A549 (cell line): ENCODE measurements at regions not wholly inside any gene's neighbourhood (a gene's known extent, or its start where the extent isn't known, plus 50 kb on each side); places are given as distances from the start of the nearest gene placed in this dataset.

Experiments used
- ATAC-seq, 2 experiments: fragments of 200-7000 bp in 1 of 2; fragments of >200 bp in 1 of 2; cut with Nextera tagmentation in 1 of 2; cut with Tn5 transposase in 1 of 2; 3 replicates each; pipeline versions ENCODE4 v1.8.0 to v1.9.1; 2018 to 2020; ENCODE audit warnings: mild to moderate bottlenecking in 1 of 2, moderate library complexity in 1 of 2
- CTCF ChIA-PET: fragments of 300-600 bp; sonication (Branson Sonifier 250); formaldehyde crosslinking; extraction: SDS; loops from one replicate; lab custom pipeline; 2021; ENCODE audit warnings: antibody characterized with exemption, inconsistent platforms; lab: Yijun Ruan, JAX
- POLR2A ChIA-PET: fragments of 350-600 bp; formaldehyde crosslinking; extraction: SDS; loops from one replicate; lab custom pipeline; 2021; ENCODE audit warnings: antibody characterized with exemption, inconsistent platforms; lab: Yijun Ruan, JAX
- DNase-seq, 2 experiments: peaks; one replicate each; pipeline versions ENCODE4 v3.0.0 to v3.0.0-alpha.2; 2011 to 2016; ENCODE audit warnings: low read depth in 1 of 2, low spot score in 1 of 2
- FAIRE-seq: peaks from 2 replicates; lab custom pipeline; 2011; peaks lifted over from hg19 to GRCh38; lab: Jason Lieb, UNC
- H3K27ac ChIP-seq, 2 experiments: fragments of >200 bp; sonication (Bioruptor Twin); formaldehyde crosslinking; 3 replicates each; pipeline ENCODE4 v1.5.1; 2016 to 2017
- H3K4me1 ChIP-seq: fragments of >200 bp; sonication (Bioruptor Twin); formaldehyde crosslinking; 3 replicates; pipeline ENCODE4 v1.6.1; 2016
- H3K4me2 ChIP-seq: fragments of >200 bp; sonication (Bioruptor Twin); formaldehyde crosslinking; 3 replicates; pipeline ENCODE4 v1.6.1; 2016
- H3K4me3 ChIP-seq: fragments of >200 bp; sonication (Bioruptor Twin); formaldehyde crosslinking; 3 replicates; pipeline ENCODE4 v1.5.1; 2016
- H3K9me3 ChIP-seq: fragments of >200 bp; sonication (Bioruptor Twin); formaldehyde crosslinking; 3 replicates; pipeline ENCODE4 v1.6.1; 2016
- BHLHE40 ChIP-seq: IDR thresholded peaks from 2 replicates; pipeline ENCODE4 v1.6.1; 2012; ENCODE audit warnings: low read depth, low read length, inconsistent platforms
- CBX2 ChIP-seq: fragments of 200-600 bp; sonication (generic); IDR thresholded peaks from 2 replicates; pipeline ENCODE4 v1.6.1; 2016; ENCODE audit warnings: low read depth, mild to moderate bottlenecking, borderline replicate concordance
- CBX8 ChIP-seq: fragments of 200-600 bp; sonication (generic); IDR thresholded peaks from 2 replicates; pipeline ENCODE4 v1.6.1; 2016
- CHD2 ChIP-seq: fragments of 150-350 bp; IDR thresholded peaks from 2 replicates; pipeline ENCODE4 v1.6.1; 2014; ENCODE audit warnings: low read length; ENCODE audit not compliant: partially characterized antibody
- CHD4 ChIP-seq: fragments of 200-600 bp; sonication (generic); IDR thresholded peaks from 2 replicates; pipeline ENCODE4 v1.6.1; 2016; ENCODE audit warnings: antibody characterized with exemption, mild to moderate bottlenecking, borderline replicate concordance
- EHF ChIP-seq: fragments of 250-450 bp; sonication (Bioruptor Pico); IDR thresholded peaks from 2 replicates; pipeline ENCODE4 v1.5.0; 2020; ENCODE audit warnings: mild to moderate bottlenecking
- EHMT2 ChIP-seq: fragments of 200-600 bp; sonication (generic); IDR thresholded peaks from 2 replicates; pipeline ENCODE4 v1.6.1; 2016; ENCODE audit warnings: antibody characterized with exemption, low read depth, mild to moderate bottlenecking, moderate library complexity
- ESRRA ChIP-seq: fragments of 150-350 bp; IDR thresholded peaks from 2 replicates; pipeline ENCODE4 v1.6.1; 2014; ENCODE audit warnings: mild to moderate bottlenecking, low read length, borderline replicate concordance
- FOSL2 ChIP-seq, 2 experiments: fragments of 450-650 bp in 1 of 2; fragments of >200 bp in 1 of 2; sonication (Bioruptor Twin) in 1 of 2; formaldehyde crosslinking; IDR thresholded peaks; 2 replicates each; pipeline versions ENCODE4 v1.5.0 to v1.6.1; 2016 to 2020; ENCODE audit warnings: mild to moderate bottlenecking in 1 of 2, moderate library complexity in 1 of 2
- FOXS1 ChIP-seq: fragments of 250-450 bp; sonication (Bioruptor Pico); IDR thresholded peaks from 2 replicates; pipeline ENCODE4 v1.5.0; 2020; ENCODE audit warnings: mild to moderate bottlenecking, moderate library complexity
- HEYL ChIP-seq: fragments of 250-450 bp; sonication (Bioruptor Pico); IDR thresholded peaks from 2 replicates; pipeline ENCODE4 v1.8.0; 2021; ENCODE audit warnings: mild to moderate bottlenecking, moderate library complexity
- HMGXB4 ChIP-seq: fragments of 250-450 bp; sonication (Bioruptor Pico); IDR thresholded peaks from 2 replicates; pipeline ENCODE4 v1.5.0; 2021; ENCODE audit warnings: mild to moderate bottlenecking, moderate library complexity, borderline replicate concordance
- JUN ChIP-seq, 2 experiments: fragments of >200 bp; sonication (Bioruptor Twin); formaldehyde crosslinking; IDR thresholded peaks; 2 replicates in 1 of 2; 3 replicates in 1 of 2; pipeline ENCODE4 v1.6.1; 2016 to 2017
- KDM1A ChIP-seq: fragments of 200-600 bp; sonication (generic); IDR thresholded peaks from 2 replicates; pipeline ENCODE4 v1.6.1; 2016; ENCODE audit warnings: low read depth, mild to moderate bottlenecking
- MAFK ChIP-seq: fragments of 450-650 bp; IDR thresholded peaks from 2 replicates; pipeline ENCODE4 v1.6.1; 2014; ENCODE audit not compliant: partially characterized antibody
- MAZ ChIP-seq: fragments of 150-350 bp; IDR thresholded peaks from 2 replicates; pipeline ENCODE4 v1.6.1; 2014; ENCODE audit warnings: antibody characterized with exemption, low read depth, low read length, borderline replicate concordance
- PBX3 ChIP-seq: IDR thresholded peaks from 2 replicates; pipeline ENCODE4 v1.6.1; 2012
- POLR2A ChIP-seq: IDR thresholded peaks from 2 replicates; pipeline ENCODE4 v1.6.1; 2012; ENCODE audit warnings: mild to moderate bottlenecking, low read length
- RCOR1 ChIP-seq: fragments of 150-350 bp; IDR thresholded peaks from 2 replicates; pipeline ENCODE4 v1.6.1; 2014; ENCODE audit warnings: antibody characterized with exemption, low read length, low read depth
- RFX5 ChIP-seq: fragments of 450-650 bp; IDR thresholded peaks from 2 replicates; pipeline ENCODE4 v1.7.1; 2014; ENCODE audit warnings: antibody characterized with exemption, mild to moderate bottlenecking, moderate library complexity
- SREBF2 ChIP-seq: fragments of 450-650 bp; IDR thresholded peaks from 2 replicates; pipeline ENCODE4 v1.6.1; 2014; ENCODE audit warnings: mild to moderate bottlenecking, moderate library complexity
- ZC3H11A ChIP-seq: fragments of 450-650 bp; IDR thresholded peaks from 2 replicates; pipeline ENCODE4 v1.6.1; 2014; ENCODE audit warnings: antibody characterized with exemption, mild to moderate bottlenecking
- ZFP36 ChIP-seq: fragments of 450-650 bp; IDR thresholded peaks from 2 replicates; pipeline ENCODE4 v1.6.1; 2014; ENCODE audit warnings: borderline replicate concordance; ENCODE audit not compliant: partially characterized antibody
- WGBS: methylation state at CpG from one replicate; pipeline ENCODE4 v1.1.6; 2017; ENCODE audit errors: missing lambda C conversion rate; 5-methylcytosine and 5-hydroxymethylcytosine counted together
- TF ChIP-seq, protein P1 (sequence below): fragments of >200 bp; sonication (Bioruptor Twin); formaldehyde crosslinking; IDR thresholded peaks from 2 replicates; pipeline ENCODE4 v1.6.1; 2016

- CTCF ChIA-PET: interaction anchor here (1.0 kb wide), 1 partner anchor 10 kb away, joined by 3 read pairs; no protein-coding TSS in a partner anchor
Measured at GRCh38 chr11:45724153-45724552, 58.7 kb upstream of the CHST1 start.

DNA sequence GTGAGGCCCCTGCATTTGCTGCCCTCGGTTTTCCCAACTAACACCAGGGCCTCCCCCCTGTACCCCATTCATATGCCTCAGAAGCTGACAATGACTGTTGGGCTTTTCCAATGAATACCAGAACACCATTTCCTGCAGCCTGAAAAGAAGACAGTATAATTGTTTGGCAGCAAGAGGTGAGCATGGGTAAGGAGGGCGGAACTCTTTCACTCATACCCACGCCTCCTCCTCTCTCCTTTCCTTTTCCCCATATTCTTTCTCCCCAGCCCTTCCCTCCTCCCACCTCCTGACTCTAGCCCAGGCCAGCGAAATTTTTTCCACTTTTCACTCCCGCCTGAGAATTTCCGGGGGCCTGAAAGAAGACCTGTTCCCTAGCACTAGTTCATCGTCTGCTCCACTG, 58.0 kb upstream of the CHST1 start:
- ChIA-PET CTCF (interaction anchor here (1.0 to 1.4 kb wide), 2 partner anchors 11 to 18 kb away, joined by 3 to 4 read pairs; no protein-coding TSS in a partner anchor), POLR2A (no interaction called here)
- DNase-seq (no peak), FAIRE-seq (no peak), ATAC-seq (no peak)
- 58% methylated on average over 7 of the region's 7 CpGs for WGBS
- Histone ChIP-seq H3K27ac (no peak overlapping the region), H3K4me1 (no peaks in the 10 kb centered on the region), H3K4me3 (no peak overlapping the region), H3K4me2 (no peak overlapping the region), H3K9me3 (no peaks in the 10 kb centered on the region)
- TF ChIP-seq CHD4 (no peak), ESRRA (no peak), CBX8 (no peak), MAFK (no peak), EHF (CRISPR knock-in tag) (no peak), RCOR1 (no peak), POLR2A (no peak)
- TF ChIP-seq, protein P1, sequence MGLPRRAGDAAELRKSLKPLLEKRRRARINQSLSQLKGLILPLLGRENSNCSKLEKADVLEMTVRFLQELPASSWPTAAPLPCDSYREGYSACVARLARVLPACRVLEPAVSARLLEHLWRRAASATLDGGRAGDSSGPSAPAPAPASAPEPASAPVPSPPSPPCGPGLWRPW: no peak

More at GRCh38 chr11:45724153-45724552, 58.7 kb upstream of the CHST1 start:
- FAIRE-seq (no peak), ATAC-seq (no peak), DNase-seq (no peak)
- WGBS: 38% methylated on average over 3 of the region's 3 CpGs
- Histone ChIP-seq H3K27ac (no peak overlapping the region), H3K9me3 (no peaks in the 10 kb centered on the region), H3K4me3 (no peak overlapping the region), H3K4me1 (no peaks in the 10 kb centered on the region), H3K4me2 (no peak overlapping the region)
- TF ChIP-seq FOSL2 (IDR thresholded peaks at IDR 0.05) (no peak), FOSL2 (CRISPR knock-in tag; IDR thresholded peaks at IDR 0.05) (no peak), RFX5 (no peak), KDM1A (no peak), FOXS1 (CRISPR knock-in tag) (no peak), CHD2 (no peak), MAZ (no peak), ESRRA (no peak), EHMT2 (no peak), RCOR1 (no peak), BHLHE40 (no peak), ZFP36 (no peak), CBX8 (no peak), ZC3H11A (no peak), CBX2 (no peak), SREBF2 (no peak), HMGXB4 (CRISPR knock-in tag) (no peak), PBX3 (no peak), JUN (IDR thresholded peaks at IDR 0.05) (no peak)
- POLR2A ChIA-PET: no interaction called here

DNA sequence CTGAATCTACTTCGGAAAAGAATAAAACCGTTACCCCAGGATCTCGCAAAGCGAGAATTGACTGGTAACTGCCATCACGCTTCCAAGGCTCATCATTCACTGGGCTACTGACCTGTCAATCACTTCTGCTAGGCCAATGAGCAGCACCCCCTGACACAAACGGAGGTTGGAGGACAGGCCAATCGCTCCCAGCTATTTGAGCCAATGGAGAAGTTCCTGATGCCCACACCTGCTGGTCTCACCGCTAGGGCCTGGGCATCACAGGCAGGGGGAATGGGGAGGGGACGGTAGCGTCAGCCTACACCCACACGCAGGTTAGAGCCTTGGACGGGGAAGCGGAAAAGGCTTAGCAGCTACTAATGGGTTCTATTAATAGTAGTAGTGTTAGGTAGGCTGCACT, 56.7 kb upstream of the CHST1 start:
- ChIA-PET POLR2A (no interaction called here), CTCF (interaction anchor here (1.4 kb wide), 1 partner anchor 16 kb away, joined by 4 read pairs; no protein-coding TSS in a partner anchor)
- ATAC-seq (peak in 1 of 2 experiments; percentile 60; a peak in 3 of 6 replicates), FAIRE-seq (no peak), DNase-seq (peak in 1 of 2 experiments; percentile 39)
- Histone ChIP-seq H3K4me2 (no peak overlapping the region), H3K9me3 (no peaks in the 10 kb centered on the region), H3K27ac (no peak overlapping the region), H3K4me3 (no peak overlapping the region), H3K4me1 (no peaks in the 10 kb centered on the region)
- 57% methylated on average over 13 of the region's 13 CpGs for WGBS
- no peak for TF ChIP-seq HEYL (CRISPR knock-in tag)
